A673 (cell line): ENCODE measurements at regions not wholly inside any gene's neighbourhood (a gene's known extent, or its start where the extent isn't known, plus 50 kb on each side); places are given as distances from the start of the nearest gene placed in this dataset.

Experiments used
- BruUV-seq: library from RNA; stranded (reverse); fragments of 400-500 nt; replicated peaks from 2 replicates; lab custom pipeline; 2021; lab: Mats Ljungman, UMichigan
- CTCF ChIA-PET: fragments of 300-600 bp; sonication (Branson Sonifier 250); formaldehyde crosslinking; loops from one replicate; lab custom pipeline; 2022; ENCODE audit warnings: antibody characterized with exemption; lab: Charles Lee
- POLR2A ChIA-PET: fragments of 300-600 bp; sonication (Branson Sonifier 250); formaldehyde crosslinking; loops from one replicate; lab custom pipeline; 2022; ENCODE audit warnings: antibody characterized with exemption; ENCODE audit not compliant: low non-redundant PET; lab: Charles Lee
- DNase-seq: peaks from one replicate; pipeline ENCODE4 v3.0.0-alpha.2; 2015; ENCODE audit warnings: low spot score
- H3K27ac ChIP-seq: fragments of 200-600 bp; sonication (generic); 2 replicates; pipeline ENCODE4 v1.5.1; 2016; ENCODE audit warnings: mixed run types, low read depth, mild to moderate bottlenecking, mixed read lengths, antibody characterized with exemption, low read length; ENCODE audit not compliant: poor library complexity, severe bottlenecking
- H3K27me3 ChIP-seq: fragments of 200-600 bp; sonication (generic); replicated peaks from 2 replicates; pipeline ENCODE4 v1.6.1; 2017; ENCODE audit warnings: mixed run types, low read depth, mild to moderate bottlenecking, mixed read lengths, antibody characterized with exemption, low read length; ENCODE audit not compliant: insufficient read depth, poor library complexity
- H3K36me3 ChIP-seq: fragments of 200-600 bp; sonication (generic); 2 replicates; pipeline ENCODE4 v1.6.1; 2016; ENCODE audit warnings: mixed run types, mild to moderate bottlenecking, mixed read lengths, antibody characterized with exemption, low read length; ENCODE audit not compliant: insufficient read depth, poor library complexity, severe bottlenecking
- H3K4me1 ChIP-seq: fragments of 200-600 bp; sonication (generic); 2 replicates; pipeline ENCODE4 v1.6.1; 2017; ENCODE audit warnings: mixed run types, mild to moderate bottlenecking, mixed read lengths, antibody characterized with exemption, low read length; ENCODE audit not compliant: insufficient read depth, poor library complexity, severe bottlenecking
- H3K4me3 ChIP-seq: fragments of 200-600 bp; sonication (generic); 2 replicates; pipeline ENCODE4 v1.5.1; 2016; ENCODE audit warnings: low read depth, mixed run types, mild to moderate bottlenecking, mixed read lengths, low read length; ENCODE audit not compliant: poor library complexity, severe bottlenecking
- H3K9me3 ChIP-seq: fragments of 200-600 bp; sonication (generic); 2 replicates; pipeline ENCODE4 v1.6.1; 2016; ENCODE audit warnings: mixed run types, low read depth, mild to moderate bottlenecking, mixed read lengths, antibody characterized with exemption, low read length; ENCODE audit not compliant: poor library complexity, severe bottlenecking
- EZH2 ChIP-seq: fragments of 200-600 bp; sonication (generic); IDR thresholded peaks from 2 replicates; pipeline ENCODE4 v1.6.1; 2017; ENCODE audit warnings: borderline replicate concordance, low read depth, mild to moderate bottlenecking, mixed read lengths, antibody characterized with exemption, low read length; ENCODE audit not compliant: poor library complexity, severe bottlenecking
- intact Hi-C: fragments of 100-400 bp; cut with micrococcal nuclease; formaldehyde crosslinking; loops from one replicate; pipeline ENCODE4 v1.10.0; 2022; ENCODE audit not compliant: unreplicated experiment
- TF ChIP-seq, protein P1 (sequence below): fragments of 300-800, 200-600 bp; sonication (generic); conservative IDR thresholded peaks from 2 replicates; pipeline ENCODE4 v1.5.1; 2017; ENCODE audit warnings: low read depth, mild to moderate bottlenecking, antibody characterized with exemption, low read length, moderate library complexity, mixed read lengths

DNA sequence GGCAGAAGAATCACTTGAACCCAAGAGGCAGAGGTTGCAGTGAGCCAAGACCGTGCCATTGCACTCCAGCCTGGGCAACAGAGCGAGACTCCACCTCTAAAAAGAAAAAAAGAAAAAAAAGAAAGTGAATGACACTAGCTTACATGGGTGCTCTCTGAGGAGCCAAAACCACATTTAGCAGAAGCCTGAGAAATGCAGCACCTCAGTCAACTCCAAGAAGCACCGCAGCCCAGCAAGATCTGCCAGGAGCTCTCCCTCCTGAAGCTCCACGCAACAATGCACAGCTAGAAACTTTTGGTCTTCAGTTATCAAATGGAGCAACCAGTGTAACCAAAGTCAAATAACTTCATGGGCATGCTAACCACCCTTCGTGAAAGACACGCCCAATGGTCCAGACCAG, 229.1 kb downstream of the SETD4 start:
- CTCF ChIA-PET, result no interaction called here
- intact Hi-C loops, result no loop called here
- no TSS peak for BruUV-seq

DNA sequence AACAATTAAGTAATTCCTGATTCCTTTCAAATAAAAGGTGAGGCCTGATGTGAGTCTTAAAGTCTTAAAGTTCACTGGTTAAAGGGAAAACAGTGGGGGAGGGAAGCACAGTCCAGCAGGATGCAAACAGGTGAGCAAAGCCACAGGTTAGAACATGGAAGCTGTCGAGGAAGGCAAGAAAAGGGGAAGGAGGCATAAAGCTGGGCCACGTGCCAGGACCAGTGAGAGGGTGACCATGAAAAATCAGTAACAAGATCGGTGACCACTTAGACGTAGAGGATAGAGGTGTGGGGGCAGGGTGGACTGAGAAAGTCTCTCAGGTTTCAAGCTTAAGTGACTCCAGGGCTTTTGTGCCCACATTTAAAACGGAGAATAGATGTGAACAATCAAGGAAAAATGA, 231.3 kb downstream of the SETD4 start:
- TF ChIP-seq EZH2, result no peak
- TF ChIP-seq, protein P1, sequence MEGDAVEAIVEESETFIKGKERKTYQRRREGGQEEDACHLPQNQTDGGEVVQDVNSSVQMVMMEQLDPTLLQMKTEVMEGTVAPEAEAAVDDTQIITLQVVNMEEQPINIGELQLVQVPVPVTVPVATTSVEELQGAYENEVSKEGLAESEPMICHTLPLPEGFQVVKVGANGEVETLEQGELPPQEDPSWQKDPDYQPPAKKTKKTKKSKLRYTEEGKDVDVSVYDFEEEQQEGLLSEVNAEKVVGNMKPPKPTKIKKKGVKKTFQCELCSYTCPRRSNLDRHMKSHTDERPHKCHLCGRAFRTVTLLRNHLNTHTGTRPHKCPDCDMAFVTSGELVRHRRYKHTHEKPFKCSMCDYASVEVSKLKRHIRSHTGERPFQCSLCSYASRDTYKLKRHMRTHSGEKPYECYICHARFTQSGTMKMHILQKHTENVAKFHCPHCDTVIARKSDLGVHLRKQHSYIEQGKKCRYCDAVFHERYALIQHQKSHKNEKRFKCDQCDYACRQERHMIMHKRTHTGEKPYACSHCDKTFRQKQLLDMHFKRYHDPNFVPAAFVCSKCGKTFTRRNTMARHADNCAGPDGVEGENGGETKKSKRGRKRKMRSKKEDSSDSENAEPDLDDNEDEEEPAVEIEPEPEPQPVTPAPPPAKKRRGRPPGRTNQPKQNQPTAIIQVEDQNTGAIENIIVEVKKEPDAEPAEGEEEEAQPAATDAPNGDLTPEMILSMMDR, result no peak
- Histone ChIP-seq H3K9me3 (no peaks in the 10 kb centered on the region), H3K27me3 (peaks cover 9% of the 10 kb centered on the region), H3K27ac (no peak overlapping the region), H3K4me1 (no peaks in the 10 kb centered on the region), H3K36me3 (no peaks in the 10 kb centered on the region), H3K4me3 (no peak overlapping the region)
- BruUV-seq, result no TSS peak
- CTCF ChIA-PET, result no interaction called here
- no peak for DNase-seq
- POLR2A ChIA-PET, result no interaction called here
- intact Hi-C loops, result no loop called here

More for the DNA sequence above, 229.1 kb downstream of the SETD4 start:
- no peak for DNase-seq
- Histone ChIP-seq H3K4me1 (no peaks in the 10 kb centered on the region), H3K36me3 (no peaks in the 10 kb centered on the region), H3K27ac (no peak overlapping the region), H3K4me3 (no peak overlapping the region), H3K9me3 (no peaks in the 10 kb centered on the region), H3K27me3 (peaks cover 15% of the 10 kb centered on the region)
- POLR2A ChIA-PET, result no interaction called here
- TF ChIP-seq EZH2, result no peak
- TF ChIP-seq, protein P1, result no peak

DNA sequence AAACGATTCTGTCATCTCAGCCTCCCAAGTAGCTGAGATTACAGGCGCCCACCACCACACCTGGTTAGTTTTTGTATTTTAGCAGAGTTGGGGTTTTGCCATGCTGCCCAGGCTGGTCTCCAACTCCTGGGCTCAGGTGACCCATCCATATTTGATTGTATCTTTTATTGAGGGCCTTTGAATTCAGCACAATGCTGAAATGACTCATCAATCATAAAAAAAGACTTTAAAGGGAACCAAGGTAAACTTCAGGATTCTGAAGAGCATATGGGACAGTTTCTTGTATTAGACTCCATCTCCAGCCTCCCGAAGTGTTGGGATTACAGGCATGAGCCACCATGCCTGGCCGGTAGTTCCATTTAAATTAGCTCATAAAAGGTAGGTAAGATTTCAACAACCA, 232.2 kb downstream of the SETD4 start:
- BruUV-seq, result no TSS peak
- Histone ChIP-seq H3K27ac (no peak overlapping the region), H3K9me3 (no peaks in the 10 kb centered on the region), H3K4me1 (no peaks in the 10 kb centered on the region), H3K4me3 (no peak overlapping the region), H3K27me3 (peaks cover 9% of the 10 kb centered on the region), H3K36me3 (no peaks in the 10 kb centered on the region)
- ChIA-PET POLR2A (no interaction called here), CTCF (no interaction called here)
- TF ChIP-seq EZH2, result no peak
- no peak for DNase-seq
- intact Hi-C loops, result no loop called here

DNA sequence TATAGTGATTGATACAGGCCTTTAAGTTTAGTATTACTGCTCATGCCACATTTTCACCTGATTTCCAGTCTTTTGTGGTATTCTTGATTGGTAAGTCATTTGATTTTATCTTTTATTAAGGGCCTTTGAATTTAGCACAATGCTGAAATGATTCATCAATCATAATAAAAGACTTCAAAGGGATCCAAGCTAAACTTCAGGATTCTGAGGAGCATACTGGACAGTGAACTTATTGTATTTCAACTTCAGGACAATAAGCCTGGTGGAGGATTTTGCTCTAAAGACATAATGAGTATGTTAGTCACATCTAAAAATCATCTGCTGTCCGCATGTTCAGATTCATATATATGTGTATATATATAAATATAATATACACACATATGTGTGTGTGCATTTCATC, 233.3 kb downstream of the SETD4 start:
- Histone ChIP-seq H3K36me3 (no peaks in the 10 kb centered on the region), H3K27ac (no peak overlapping the region), H3K4me3 (no peak overlapping the region), H3K4me1 (no peaks in the 10 kb centered on the region), H3K9me3 (no peaks in the 10 kb centered on the region), H3K27me3 (peaks cover 9% of the 10 kb centered on the region)
- ChIA-PET CTCF (no interaction called here), POLR2A (no interaction called here)
- BruUV-seq, result no TSS peak
- intact Hi-C loops, result no loop called here
- TF ChIP-seq EZH2, result no peak
- TF ChIP-seq, protein P1, result no peak
- DNase-seq, result no peak
